Tibial nerve (tissue), 4 donors: ENCODE measurements at regions not wholly inside any gene's neighbourhood (a gene's known extent, or its start where the extent isn't known, plus 50 kb on each side); places are given as distances from the start of the nearest gene placed in this dataset.

Source experiments
- DNase-seq, 2 donors: peaks; one replicate each; pipeline ENCODE4 v3.0.0-alpha.2; 2019; ENCODE audit warnings: low spot score in 2 of 2
- H3K27ac ChIP-seq, 4 donors: fragments of 200-600 bp; sonication (generic) in 3 of 4; one replicate each; pipeline ENCODE4 v1.5.1; 2017 to 2019; ENCODE audit warnings: mild to moderate bottlenecking in 1 of 4
- H3K27me3 ChIP-seq, 2 donors: fragments of 200-600 bp; sonication (generic) in 1 of 2; one replicate each; pipeline versions ENCODE4 v1.5.1 to v1.6.0; 2017 to 2019
- H3K36me3 ChIP-seq, 3 donors: fragments of 200-600 bp; sonication (generic); one replicate each; pipeline ENCODE4 v1.5.1; 2018 to 2019
- H3K4me1 ChIP-seq, 4 donors: fragments of 200-600 bp; sonication (generic) in 3 of 4; one replicate each; pipeline ENCODE4 v1.5.1; 2017 to 2019
- H3K4me3 ChIP-seq, 4 donors: fragments of 200-600 bp; sonication (generic) in 3 of 4; one replicate each; pipeline ENCODE4 v1.5.1; 2017 to 2019; ENCODE audit warnings: mild to moderate bottlenecking in 1 of 4, moderate library complexity in 1 of 4
- H3K9me3 ChIP-seq, 4 donors: fragments of 200-600 bp; sonication (generic) in 3 of 4; one replicate each; pipeline ENCODE4 v1.5.1; 2017 to 2019
- EP300 ChIP-seq, 2 donors: sonication (generic); formaldehyde crosslinking; IDR thresholded peaks; one replicate each; pipeline ENCODE4 v1.6.1; 2017; ENCODE audit warnings: antibody characterized with exemption in 2 of 2, mild to moderate bottlenecking in 1 of 2
- POLR2A ChIP-seq, 2 donors: fragments of 450-650 bp; IDR thresholded peaks; one replicate each; pipeline ENCODE4 v1.6.1; 2017; ENCODE audit warnings: antibody characterized with exemption in 2 of 2, mild to moderate bottlenecking in 2 of 2, moderate library complexity in 2 of 2
- WGBS, 2 donors: methylation state at CpG; one replicate each; pipeline ENCODE4 v1.1.5; 2018; 5-methylcytosine and 5-hydroxymethylcytosine counted together
- TF ChIP-seq, protein P1 (sequence below), 5 experiments: fragments of 200-600 bp in 3 of 5; fragments of 450-650 bp in 2 of 5; sonication (generic) in 3 of 5; IDR thresholded peaks; one replicate each; pipeline ENCODE4 v1.5.1; 2016 to 2019; ENCODE audit warnings: antibody characterized with exemption in 5 of 5, mild to moderate bottlenecking in 3 of 5, moderate library complexity in 2 of 5

GRCh38 chr15:29939404-29939803 lies 117.1 kb upstream of the TJP1 start:
- Histone ChIP-seq H3K4me1 (peaks cover 0 to 15% (median 0%) of the 10 kb centered on the region in 4 donors), H3K36me3 (no peaks in the 10 kb centered on the region), H3K27ac (no peak overlapping the region), H3K4me3 (no peak overlapping the region), H3K9me3 (no peaks in the 10 kb centered on the region), H3K27me3 (no peaks in the 10 kb centered on the region)
- DNase-seq, result no peak
- 60 to 100% methylated on average over 1 of the region's 1 CpG for WGBS, 2 donors
- TF ChIP-seq EP300 (IDR thresholded peaks at IDR 0.05) (no peak), POLR2A (IDR thresholded peaks at IDR 0.05) (no peak)
- TF ChIP-seq, protein P1, sequence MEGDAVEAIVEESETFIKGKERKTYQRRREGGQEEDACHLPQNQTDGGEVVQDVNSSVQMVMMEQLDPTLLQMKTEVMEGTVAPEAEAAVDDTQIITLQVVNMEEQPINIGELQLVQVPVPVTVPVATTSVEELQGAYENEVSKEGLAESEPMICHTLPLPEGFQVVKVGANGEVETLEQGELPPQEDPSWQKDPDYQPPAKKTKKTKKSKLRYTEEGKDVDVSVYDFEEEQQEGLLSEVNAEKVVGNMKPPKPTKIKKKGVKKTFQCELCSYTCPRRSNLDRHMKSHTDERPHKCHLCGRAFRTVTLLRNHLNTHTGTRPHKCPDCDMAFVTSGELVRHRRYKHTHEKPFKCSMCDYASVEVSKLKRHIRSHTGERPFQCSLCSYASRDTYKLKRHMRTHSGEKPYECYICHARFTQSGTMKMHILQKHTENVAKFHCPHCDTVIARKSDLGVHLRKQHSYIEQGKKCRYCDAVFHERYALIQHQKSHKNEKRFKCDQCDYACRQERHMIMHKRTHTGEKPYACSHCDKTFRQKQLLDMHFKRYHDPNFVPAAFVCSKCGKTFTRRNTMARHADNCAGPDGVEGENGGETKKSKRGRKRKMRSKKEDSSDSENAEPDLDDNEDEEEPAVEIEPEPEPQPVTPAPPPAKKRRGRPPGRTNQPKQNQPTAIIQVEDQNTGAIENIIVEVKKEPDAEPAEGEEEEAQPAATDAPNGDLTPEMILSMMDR (IDR thresholded peaks at IDR 0.05), result no peak

DNA sequence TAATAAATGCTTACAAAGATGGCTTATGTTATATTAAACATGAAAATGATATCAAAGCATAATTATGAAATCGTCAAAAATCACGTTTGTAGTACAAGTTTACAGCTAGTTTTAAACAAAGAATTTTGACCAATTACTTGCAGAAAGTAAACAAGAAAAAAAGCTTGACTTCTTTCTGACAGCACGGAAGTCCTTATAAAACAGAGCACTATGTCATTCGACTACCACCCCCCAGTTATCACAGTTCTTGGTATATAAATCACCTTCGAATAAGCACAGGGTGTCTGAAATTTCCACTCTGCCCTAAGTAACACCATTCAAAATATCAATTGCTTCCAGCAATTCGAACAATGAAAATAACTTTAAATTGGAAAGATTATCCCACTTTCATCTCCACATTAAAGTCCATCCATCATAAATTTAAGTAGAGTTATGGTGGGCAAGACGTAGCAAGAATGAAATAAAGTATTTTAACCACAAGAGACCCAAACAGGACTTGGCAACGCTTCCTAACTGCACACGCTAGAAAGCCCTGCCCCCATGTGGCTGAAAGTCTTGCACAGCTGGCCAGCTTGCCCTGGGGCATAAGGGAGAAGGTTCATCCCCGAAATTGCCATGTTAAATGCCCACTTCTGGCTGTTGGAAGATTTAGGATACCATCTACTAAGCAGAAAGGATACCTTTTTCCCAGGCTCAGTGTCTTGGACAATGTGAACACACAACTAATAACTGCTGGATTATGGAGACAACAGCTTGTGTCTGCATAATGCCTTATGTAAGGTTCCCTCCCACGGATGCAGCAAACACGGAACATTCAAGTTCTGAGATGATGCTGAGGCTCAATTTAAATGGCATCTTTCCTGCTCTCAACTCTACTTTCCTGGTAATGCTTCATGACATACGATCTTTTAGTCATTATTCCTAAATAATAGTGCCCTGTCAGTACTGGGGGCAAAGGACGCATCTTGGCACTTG lies 116.4 kb upstream of the TJP1 start:
- WGBS, 2 donors, result 71 to 75% methylated on average over 14 of the region's 14 CpGs
- TF ChIP-seq EP300 (IDR thresholded peaks at IDR 0.05) (no peak), POLR2A (IDR thresholded peaks at IDR 0.05) (no peak)
- TF ChIP-seq, protein P1 (IDR thresholded peaks at IDR 0.05), result peak in 1 of 5 experiments; percentile 7

GRCh38 chr15:29937956-29938355 lies 115.7 kb upstream of the TJP1 start:
- Histone ChIP-seq H3K27me3 (no peaks in the 10 kb centered on the region), H3K9me3 (no peaks in the 10 kb centered on the region), H3K4me1 (peaks cover 0 to 15% (median 0%) of the 10 kb centered on the region in 4 donors), H3K36me3 (no peaks in the 10 kb centered on the region), H3K27ac (no peak overlapping the region), H3K4me3 (no peak overlapping the region)
- 90 to 91% methylated on average over 2 of the region's 2 CpGs for WGBS, 2 donors
- TF ChIP-seq, protein P1 (IDR thresholded peaks at IDR 0.05), result no peak
- TF ChIP-seq POLR2A (IDR thresholded peaks at IDR 0.05), result no peak
- no peak for DNase-seq

More for the DNA sequence above, 116.4 kb upstream of the TJP1 start:
- Histone ChIP-seq H3K4me1 (peaks cover 0 to 15% (median 0%) of the 10 kb centered on the region in 4 donors), H3K9me3 (no peaks in the 10 kb centered on the region), H3K36me3 (no peaks in the 10 kb centered on the region), H3K27me3 (no peaks in the 10 kb centered on the region), H3K27ac (no peak overlapping the region), H3K4me3 (no peak overlapping the region)
- DNase-seq, result no peak

GRCh38 chr15:29936353-29937049 lies 114.2 kb upstream of the TJP1 start:
- 89 to 92% methylated on average over 10 of the region's 10 CpGs for WGBS, 2 donors
- H3K4me3 ChIP-seq, result no peak overlapping the region

More at GRCh38 chr15:29936353-29937049, 114.2 kb upstream of the TJP1 start:
- peaks cover 0 to 6% (median 0%) of the 10 kb centered on the region in 4 donors for H3K4me1 ChIP-seq
- no peak overlapping the region for H3K27ac ChIP-seq
- TF ChIP-seq EP300 (IDR thresholded peaks at IDR 0.05) (no peak), POLR2A (IDR thresholded peaks at IDR 0.05) (no peak)
- TF ChIP-seq, protein P1 (IDR thresholded peaks at IDR 0.05), result no peak
- no peak for DNase-seq
- no peaks in the 10 kb centered on the region for H3K27me3 ChIP-seq
- no peaks in the 10 kb centered on the region for H3K36me3 ChIP-seq
- no peaks in the 10 kb centered on the region for H3K9me3 ChIP-seq
